GM20000 (cell line): ENCODE measurements at regions not wholly inside any gene's neighbourhood (a gene's known extent, or its start where the extent isn't known, plus 50 kb on each side); places are given as distances from the start of the nearest gene placed in this dataset.

Source experiments
- DNase-seq: peaks from one replicate; pipeline ENCODE4 v3.0.0; 2012; ENCODE audit warnings: low spot score
- TF ChIP-seq, protein P1 (sequence below): IDR thresholded peaks from 2 replicates; pipeline ENCODE4 v1.5.1; 2012; ENCODE audit warnings: mild to moderate bottlenecking, control low read depth; ENCODE audit errors: extremely low read depth, missing control alignments

- TF ChIP-seq, protein P1, sequence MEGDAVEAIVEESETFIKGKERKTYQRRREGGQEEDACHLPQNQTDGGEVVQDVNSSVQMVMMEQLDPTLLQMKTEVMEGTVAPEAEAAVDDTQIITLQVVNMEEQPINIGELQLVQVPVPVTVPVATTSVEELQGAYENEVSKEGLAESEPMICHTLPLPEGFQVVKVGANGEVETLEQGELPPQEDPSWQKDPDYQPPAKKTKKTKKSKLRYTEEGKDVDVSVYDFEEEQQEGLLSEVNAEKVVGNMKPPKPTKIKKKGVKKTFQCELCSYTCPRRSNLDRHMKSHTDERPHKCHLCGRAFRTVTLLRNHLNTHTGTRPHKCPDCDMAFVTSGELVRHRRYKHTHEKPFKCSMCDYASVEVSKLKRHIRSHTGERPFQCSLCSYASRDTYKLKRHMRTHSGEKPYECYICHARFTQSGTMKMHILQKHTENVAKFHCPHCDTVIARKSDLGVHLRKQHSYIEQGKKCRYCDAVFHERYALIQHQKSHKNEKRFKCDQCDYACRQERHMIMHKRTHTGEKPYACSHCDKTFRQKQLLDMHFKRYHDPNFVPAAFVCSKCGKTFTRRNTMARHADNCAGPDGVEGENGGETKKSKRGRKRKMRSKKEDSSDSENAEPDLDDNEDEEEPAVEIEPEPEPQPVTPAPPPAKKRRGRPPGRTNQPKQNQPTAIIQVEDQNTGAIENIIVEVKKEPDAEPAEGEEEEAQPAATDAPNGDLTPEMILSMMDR, result no peak
- DNase-seq, result no peak
Measured at GRCh38 chr15:93617443-93617842, 528.4 kb upstream of the RGMA start.

DNA sequence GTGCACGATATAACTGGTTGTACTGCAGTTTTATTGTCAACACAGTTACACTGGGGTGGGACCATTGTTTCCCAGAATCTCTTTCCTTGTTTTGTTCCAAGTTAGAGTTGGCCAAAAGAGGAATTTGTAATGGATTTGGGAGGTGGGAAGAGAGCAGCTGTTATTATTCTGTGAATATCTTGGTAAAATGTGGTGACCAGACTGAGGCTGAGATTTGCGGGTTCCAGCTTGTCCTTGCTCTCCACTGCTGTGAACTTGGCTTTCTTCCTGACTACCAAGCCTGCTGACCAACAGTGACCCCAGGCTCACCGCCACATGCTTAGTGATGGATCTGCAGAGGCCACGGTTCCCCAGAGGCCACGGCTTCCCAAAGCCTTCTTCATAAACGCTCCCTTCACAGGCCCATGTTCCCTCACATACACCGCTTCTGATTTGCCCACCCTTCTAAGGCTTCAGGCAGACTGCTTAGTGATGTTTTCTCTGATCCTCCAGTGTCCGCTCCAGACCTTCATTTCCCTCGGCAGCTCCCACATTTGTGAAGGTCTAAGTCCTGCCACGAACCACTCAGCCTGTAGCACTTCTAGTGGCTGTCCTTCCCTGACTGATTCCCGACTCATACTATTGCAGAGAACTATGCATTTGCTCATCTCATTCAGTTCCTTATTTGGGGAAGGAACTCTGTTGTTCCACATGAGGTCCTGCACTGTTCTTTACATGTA, 525.5 kb upstream of the RGMA start:
- TF ChIP-seq, protein P1, result no peak
- no peak for DNase-seq

GRCh38 chr15:93613386-93613785, 524.4 kb upstream of the RGMA start:
- no peak for DNase-seq
- TF ChIP-seq, protein P1, result no peak

DNA sequence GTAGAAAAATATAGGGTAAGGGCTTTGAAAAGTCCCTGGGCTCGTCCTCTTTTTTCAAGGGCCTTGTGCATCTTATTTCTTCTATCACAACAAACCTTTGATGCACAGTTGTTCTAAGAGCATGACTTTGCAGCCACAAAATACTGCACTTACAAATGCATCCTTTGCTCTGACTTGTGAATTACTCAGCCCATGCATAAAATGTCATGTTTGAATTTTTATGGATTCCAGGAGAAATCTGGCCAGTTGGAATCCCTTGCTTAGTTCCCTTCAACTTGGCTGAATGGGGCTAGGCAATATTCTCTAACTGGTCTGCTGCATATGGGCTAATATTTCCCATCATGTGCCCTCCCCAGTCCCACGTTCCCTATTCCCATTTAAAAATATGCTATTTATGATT, 523.9 kb upstream of the RGMA start:
- TF ChIP-seq, protein P1, result no peak
- DNase-seq, result no peak

GRCh38 chr15:93610944-93611343, 521.9 kb upstream of the RGMA start:
- no peak for DNase-seq
- TF ChIP-seq, protein P1, result no peak

DNA sequence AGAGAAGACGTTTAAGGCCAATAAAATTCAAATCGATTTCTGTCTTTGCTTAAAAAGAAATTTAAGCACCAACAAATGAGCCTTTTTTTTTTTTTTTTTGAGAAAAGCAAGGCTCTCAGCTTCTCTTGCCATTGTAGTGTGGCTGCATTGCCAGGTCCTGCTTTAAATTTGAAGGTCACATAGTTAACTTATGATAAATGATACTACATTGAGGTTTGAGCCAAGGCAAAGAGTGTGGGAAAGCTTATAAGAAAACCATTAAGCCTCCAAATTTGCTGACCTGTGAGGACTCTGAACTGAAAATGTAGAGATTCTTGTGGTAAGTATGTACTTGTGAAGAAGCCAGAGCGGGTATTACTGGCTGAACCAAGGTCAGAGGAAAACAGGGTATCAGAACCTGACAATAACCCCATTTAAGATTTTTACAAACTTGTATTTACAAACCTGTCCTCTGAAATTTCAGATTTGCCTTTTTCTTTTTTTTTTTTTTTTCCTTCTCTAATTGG, 519.7 kb upstream of the RGMA start:
- DNase-seq, result no peak
- TF ChIP-seq, protein P1, result no peak

DNA sequence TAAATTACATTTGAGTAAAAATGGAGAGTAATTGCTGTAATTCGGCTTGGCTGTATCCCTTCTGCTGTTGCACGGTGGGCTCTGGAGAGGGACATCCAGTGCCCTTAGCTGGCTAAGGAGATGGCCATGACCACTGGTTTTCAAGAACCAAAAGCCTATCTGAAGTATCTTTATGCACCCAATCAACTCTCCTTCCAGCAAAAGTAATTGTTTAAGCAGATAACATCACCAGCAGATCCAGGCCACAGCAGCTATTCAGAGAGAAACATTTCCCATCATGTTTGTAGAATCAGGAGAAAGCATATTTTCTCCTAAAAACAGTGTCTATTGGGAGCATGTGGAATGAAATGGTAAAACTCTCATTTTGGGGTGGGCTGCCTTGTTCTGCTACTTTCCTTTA, 514.5 kb upstream of the RGMA start:
- TF ChIP-seq, protein P1, result no peak
- no peak for DNase-seq
